Keratinocyte (primary cell): ENCODE measurements at regions not wholly inside any gene's neighbourhood (a gene's known extent, or its start where the extent isn't known, plus 50 kb on each side); places are given as distances from the start of the nearest gene placed in this dataset.

Experiments
- DNase-seq: peaks from one replicate; pipeline ENCODE4 v3.0.0-alpha.2; 2011; ENCODE audit warnings: low read depth, missing footprints, low spot score
- FAIRE-seq: peaks from 2 replicates; lab custom pipeline; 2011; peaks lifted over from hg19 to GRCh38; lab: Jason Lieb, UNC
- H2AFZ ChIP-seq: 2 replicates; pipeline ENCODE4 v1.6.0; 2012; ENCODE audit warnings: low read length, control low read depth, inconsistent platforms; ENCODE audit not compliant: control insufficient read depth
- H3K27ac ChIP-seq: 2 replicates; pipeline ENCODE4 v1.5.1; 2011; ENCODE audit warnings: low read length; ENCODE audit not compliant: control insufficient read depth, insufficient read depth
- H3K27me3 ChIP-seq: 3 replicates; pipeline ENCODE4 v1.6.0; 2011; ENCODE audit warnings: low read length; ENCODE audit not compliant: control insufficient read depth, insufficient read depth; ENCODE audit errors: extremely low read depth
- H3K36me3 ChIP-seq, 2 experiments: 2 replicates in 1 of 2; 3 replicates in 1 of 2; pipeline ENCODE4 v1.5.1; 2011; ENCODE audit warnings: low read length in 2 of 2, mild to moderate bottlenecking in 1 of 2; ENCODE audit not compliant: control insufficient read depth in 2 of 2, insufficient read depth in 2 of 2; ENCODE audit errors: extremely low read depth in 1 of 2
- H3K4me1 ChIP-seq: 3 replicates; pipeline ENCODE4 v1.5.1; 2011; ENCODE audit warnings: low read length; ENCODE audit not compliant: control insufficient read depth, insufficient read depth; ENCODE audit errors: extremely low read depth
- H3K4me2 ChIP-seq: 3 replicates; pipeline ENCODE4 v1.6.0; 2011; ENCODE audit warnings: low read depth, low read length; ENCODE audit not compliant: control insufficient read depth, insufficient read depth; ENCODE audit errors: extremely low read depth
- H3K4me3 ChIP-seq, 3 experiments: fragments of 200-600 bp in 1 of 3; sonication (generic) in 1 of 3; 2 replicates in 2 of 3; 3 replicates in 1 of 3; pipeline ENCODE4 v1.5.1; 2011 to 2016; ENCODE audit warnings: low read length in 3 of 3, mild to moderate bottlenecking in 3 of 3, control low read depth in 2 of 3, inconsistent platforms in 1 of 3, low read depth in 1 of 3, mixed read lengths in 1 of 3, mixed run types in 1 of 3, moderate library complexity in 1 of 3; ENCODE audit not compliant: control insufficient read depth in 2 of 3, insufficient read depth in 2 of 3; ENCODE audit errors: extremely low read depth in 1 of 3
- H3K79me2 ChIP-seq: 2 replicates; pipeline ENCODE4 v1.6.0; 2012; ENCODE audit warnings: low read length; ENCODE audit not compliant: control insufficient read depth, insufficient read depth
- H3K9ac ChIP-seq: 3 replicates; pipeline ENCODE4 v1.6.0; 2011; ENCODE audit warnings: low read length; ENCODE audit not compliant: control insufficient read depth, insufficient read depth; ENCODE audit errors: extremely low read depth
- H3K9me1 ChIP-seq: 3 replicates; pipeline ENCODE4 v1.6.0; 2011; ENCODE audit warnings: low read length; ENCODE audit not compliant: control insufficient read depth, insufficient read depth; ENCODE audit errors: extremely low read depth
- H3K9me3 ChIP-seq: 2 replicates; pipeline ENCODE4 v1.5.1; 2012; ENCODE audit warnings: low read depth, low read length; ENCODE audit not compliant: control insufficient read depth
- H4K20me1 ChIP-seq: 3 replicates; pipeline ENCODE4 v1.6.0; 2011; ENCODE audit warnings: low read length; ENCODE audit not compliant: control insufficient read depth, insufficient read depth; ENCODE audit errors: extremely low read depth
- CTCF ChIP-seq, 3 experiments: IDR thresholded peaks in 1 of 3; conservative IDR thresholded peaks in 1 of 3; optimal IDR thresholded peaks in 1 of 3; 2 replicates in 2 of 3; 3 replicates in 1 of 3; pipeline versions ENCODE3 to v1.5.1; 2011; ENCODE audit warnings: low read length in 3 of 3, mild to moderate bottlenecking in 3 of 3, moderate library complexity in 2 of 3, control low read depth in 1 of 3, inconsistent platforms in 1 of 3; ENCODE audit not compliant: insufficient read depth in 2 of 3; ENCODE audit errors: extremely low read depth in 1 of 3
- EZH2 ChIP-seq: IDR thresholded peaks from one replicate; pipeline ENCODE4 v1.6.1; 2012; ENCODE audit warnings: inconsistent platforms, mild to moderate bottlenecking, low read length, moderate library complexity
- dilution Hi-C: fragments of 300-500 bp; cut with MboI; formaldehyde crosslinking; loops from one replicate; pipeline ENCODE4 v1.7.0; 2020; ENCODE audit warnings: low sequenced_read_pairs; ENCODE audit not compliant: extremely low pct_ligation_motif_present

GRCh38 chr2:121093692-121094091 lies 191.3 kb downstream of the TFCP2L1 start:
- H3K9ac ChIP-seq: no peak overlapping the region
- H4K20me1 ChIP-seq: no peaks in the 10 kb centered on the region
- H3K27ac ChIP-seq: no peak overlapping the region
- H3K4me2 ChIP-seq: no peak overlapping the region
- H3K9me1 ChIP-seq: no peaks in the 10 kb centered on the region
- H3K9me3 ChIP-seq: peaks cover 4% of the 10 kb centered on the region
- H3K4me1 ChIP-seq: peaks cover 7% of the 10 kb centered on the region
- no peak for DNase-seq
- H3K36me3 ChIP-seq: no peaks in the 10 kb centered on the region
- no peak overlapping the region for H2AFZ ChIP-seq
- H3K4me3 ChIP-seq: no peak overlapping the region
- H3K79me2 ChIP-seq: no peaks in the 10 kb centered on the region
- dilution Hi-C loops: no loop called here
- no peak for FAIRE-seq
- H3K27me3 ChIP-seq: no peaks in the 10 kb centered on the region
- TF ChIP-seq EZH2 (no peak), CTCF (optimal IDR thresholded peaks at IDR 0.05 in 1 of 3, IDR thresholded peaks at IDR 0.05 in 1 of 3, conservative IDR thresholded peaks at IDR 0.05 in 1 of 3; ENCODE audit: extremely low read depth in 1 of 3, insufficient read depth in 2 of 3, low read length in 3 of 3) (no peak)

GRCh38 chr2:121094101-121094500 lies 190.9 kb downstream of the TFCP2L1 start:
- no peak overlapping the region for H3K9ac ChIP-seq
- no peaks in the 10 kb centered on the region for H4K20me1 ChIP-seq
- peak; percentile 55 for FAIRE-seq
- H3K9me1 ChIP-seq: no peaks in the 10 kb centered on the region
- H3K79me2 ChIP-seq: no peaks in the 10 kb centered on the region
- peaks cover 7% of the 10 kb centered on the region for H3K4me1 ChIP-seq
- TF ChIP-seq EZH2: no peak
- no peak for TF ChIP-seq CTCF (optimal IDR thresholded peaks at IDR 0.05 in 1 of 3, IDR thresholded peaks at IDR 0.05 in 1 of 3, conservative IDR thresholded peaks at IDR 0.05 in 1 of 3; ENCODE audit: extremely low read depth in 1 of 3, insufficient read depth in 2 of 3, low read length in 3 of 3)
- H3K36me3 ChIP-seq: no peaks in the 10 kb centered on the region
- no peak overlapping the region for H2AFZ ChIP-seq
- dilution Hi-C loops: no loop called here
- no peaks in the 10 kb centered on the region for H3K27me3 ChIP-seq
- H3K4me2 ChIP-seq: no peak overlapping the region
- peaks cover 4% of the 10 kb centered on the region for H3K9me3 ChIP-seq
- no peak overlapping the region for H3K27ac ChIP-seq
- H3K4me3 ChIP-seq: no peak overlapping the region
- no peak for DNase-seq
